ENCODE measurements at regions not wholly inside any gene's neighbourhood (a gene's known extent, or its start where the extent isn't known, plus 50 kb on each side); places are given as distances from the start of the nearest gene placed in this dataset.

- DNase-seq (ENCODE audit: low read depth), result no peak
- H3K4me3 ChIP-seq (ENCODE audit: control insufficient read depth, low read depth, low read length), result no peak overlapping the region
- TF ChIP-seq, protein P1, sequence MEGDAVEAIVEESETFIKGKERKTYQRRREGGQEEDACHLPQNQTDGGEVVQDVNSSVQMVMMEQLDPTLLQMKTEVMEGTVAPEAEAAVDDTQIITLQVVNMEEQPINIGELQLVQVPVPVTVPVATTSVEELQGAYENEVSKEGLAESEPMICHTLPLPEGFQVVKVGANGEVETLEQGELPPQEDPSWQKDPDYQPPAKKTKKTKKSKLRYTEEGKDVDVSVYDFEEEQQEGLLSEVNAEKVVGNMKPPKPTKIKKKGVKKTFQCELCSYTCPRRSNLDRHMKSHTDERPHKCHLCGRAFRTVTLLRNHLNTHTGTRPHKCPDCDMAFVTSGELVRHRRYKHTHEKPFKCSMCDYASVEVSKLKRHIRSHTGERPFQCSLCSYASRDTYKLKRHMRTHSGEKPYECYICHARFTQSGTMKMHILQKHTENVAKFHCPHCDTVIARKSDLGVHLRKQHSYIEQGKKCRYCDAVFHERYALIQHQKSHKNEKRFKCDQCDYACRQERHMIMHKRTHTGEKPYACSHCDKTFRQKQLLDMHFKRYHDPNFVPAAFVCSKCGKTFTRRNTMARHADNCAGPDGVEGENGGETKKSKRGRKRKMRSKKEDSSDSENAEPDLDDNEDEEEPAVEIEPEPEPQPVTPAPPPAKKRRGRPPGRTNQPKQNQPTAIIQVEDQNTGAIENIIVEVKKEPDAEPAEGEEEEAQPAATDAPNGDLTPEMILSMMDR (IDR thresholded peaks at IDR 0.05; ENCODE audit: control insufficient read depth, insufficient read depth, low read depth, low read length, missing control alignments), result no peak
Observed at GRCh38 chr17:6912110-6913051, 80.9 kb upstream of the TEKT1 start.

GRCh38 chr17:6913608-6914443 is 82.0 kb upstream of the ALOX12 start:
- no peak for DNase-seq (ENCODE audit: low read depth)
- TF ChIP-seq, protein P1 (IDR thresholded peaks at IDR 0.05; ENCODE audit: control insufficient read depth, insufficient read depth, low read depth, low read length, missing control alignments), result peak; percentile 83
- H3K4me3 ChIP-seq (ENCODE audit: control insufficient read depth, low read depth, low read length), result peak overlapping the region; percentile 38

GRCh38 chr17:6914711-6915110 is 81.1 kb upstream of the ALOX12 start:
- H3K4me3 ChIP-seq (ENCODE audit: control insufficient read depth, low read depth, low read length), result no peak overlapping the region
- DNase-seq (ENCODE audit: low read depth), result no peak
- TF ChIP-seq, protein P1 (IDR thresholded peaks at IDR 0.05; ENCODE audit: control insufficient read depth, insufficient read depth, low read depth, low read length, missing control alignments), result no peak

GRCh38 chr17:6915620-6916019 is 80.2 kb upstream of the ALOX12 start:
- TF ChIP-seq, protein P1 (IDR thresholded peaks at IDR 0.05; ENCODE audit: control insufficient read depth, insufficient read depth, low read depth, low read length, missing control alignments), result no peak
- DNase-seq (ENCODE audit: low read depth), result no peak
- H3K4me3 ChIP-seq (ENCODE audit: control insufficient read depth, low read depth, low read length), result no peak overlapping the region

DNA sequence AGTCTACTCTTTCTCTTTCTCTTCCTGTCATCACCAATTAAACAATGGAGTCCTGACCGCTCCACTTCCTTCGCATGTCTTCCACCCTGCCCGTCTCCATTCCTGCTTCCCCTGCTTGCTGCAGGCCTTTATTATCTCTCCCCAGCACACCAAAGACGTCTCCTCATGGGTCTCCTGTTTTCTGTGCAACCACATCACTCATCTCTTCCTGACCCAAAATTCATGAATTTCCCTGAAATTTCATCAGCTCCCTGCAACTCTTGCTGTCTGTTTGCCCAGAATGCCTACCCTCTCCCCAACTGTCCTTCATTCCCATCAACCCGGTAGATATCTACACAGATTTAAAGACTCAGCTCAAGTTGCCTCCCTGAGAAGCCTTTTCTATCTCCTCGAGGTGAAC is 76.7 kb upstream of the ALOX12 start:
- no peak overlapping the region for H3K4me3 ChIP-seq (ENCODE audit: control insufficient read depth, low read depth, low read length)
- TF ChIP-seq, protein P1 (IDR thresholded peaks at IDR 0.05; ENCODE audit: control insufficient read depth, insufficient read depth, low read depth, low read length, missing control alignments), result no peak
- DNase-seq (ENCODE audit: low read depth), result no peak

GRCh38 chr17:6923385-6923784 is 72.5 kb upstream of the ALOX12 start:
- TF ChIP-seq, protein P1 (IDR thresholded peaks at IDR 0.05; ENCODE audit: control insufficient read depth, insufficient read depth, low read depth, low read length, missing control alignments), result no peak
- no peak for DNase-seq (ENCODE audit: low read depth)
- H3K4me3 ChIP-seq (ENCODE audit: control insufficient read depth, low read depth, low read length), result no peak overlapping the region
